ENCODE measurements at regions not wholly inside any gene's neighbourhood (a gene's known extent, or its start where the extent isn't known, plus 50 kb on each side); places are given as distances from the start of the nearest gene placed in this dataset.

DNA sequence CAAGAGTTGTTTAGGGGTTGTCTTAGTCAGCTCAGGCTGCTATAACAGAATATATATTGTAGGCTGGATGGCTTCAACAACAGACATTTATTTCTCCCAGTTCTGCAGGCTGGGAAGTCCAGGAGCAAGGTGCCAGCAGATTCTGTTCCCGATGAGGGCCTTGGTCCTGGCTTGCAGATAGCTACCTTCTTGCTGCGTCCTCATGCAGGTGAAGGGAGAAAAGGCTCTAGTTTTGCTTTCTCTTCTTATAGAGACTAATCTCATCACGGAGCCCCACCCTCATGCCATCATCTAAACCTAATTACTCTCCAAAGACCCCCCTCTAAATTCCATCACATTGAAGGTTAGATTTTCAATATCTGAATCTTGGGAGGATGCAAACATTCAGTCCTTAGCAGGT lies 246.0 kb upstream of the ANKRD55 start:
- DNase-seq = no peak

DNA sequence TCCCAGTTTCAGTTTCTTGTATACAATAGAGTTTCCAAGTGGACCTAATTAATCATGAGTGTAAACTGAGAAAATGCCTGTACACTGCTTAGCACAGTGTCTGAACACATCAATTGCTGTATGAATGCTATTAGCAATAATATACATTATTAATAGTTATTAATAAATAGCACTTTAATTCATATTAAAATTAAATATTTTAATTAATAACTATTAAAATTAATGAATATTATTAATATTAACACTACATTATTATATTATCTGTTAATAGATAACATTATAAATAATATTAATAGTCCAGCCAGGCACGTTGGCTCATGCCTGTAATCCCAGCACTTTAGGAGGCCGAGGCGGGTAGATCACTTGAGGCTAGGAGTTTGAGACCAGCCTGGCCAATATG lies 244.9 kb upstream of the ANKRD55 start:
- no peak for DNase-seq

DNA sequence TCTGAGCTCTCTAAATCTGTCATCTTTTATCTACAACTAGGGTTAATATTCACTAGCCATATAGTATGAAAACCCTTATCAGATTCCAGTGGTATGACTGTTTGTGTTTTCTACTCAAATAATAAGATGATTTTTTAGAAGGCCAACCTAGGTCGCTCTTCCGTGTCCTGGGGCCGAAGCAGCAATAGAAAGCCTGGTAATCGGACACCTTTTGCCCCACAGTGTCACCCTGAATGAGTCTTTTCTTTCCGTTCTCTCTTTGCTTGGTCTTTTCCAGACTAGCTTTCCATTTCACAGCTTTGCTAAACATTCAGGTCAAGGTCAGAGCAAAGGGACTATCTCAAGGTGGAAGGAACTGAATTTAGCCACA lies 243.3 kb upstream of the ANKRD55 start:
- DNase-seq = no peak

- DNase-seq = no peak
Measured at GRCh38 chr5:56475689-56476486, 242.8 kb upstream of the ANKRD55 start.

GRCh38 chr5:56471707-56472106 lies 238.6 kb upstream of the ANKRD55 start:
- DNase-seq = no peak

DNA sequence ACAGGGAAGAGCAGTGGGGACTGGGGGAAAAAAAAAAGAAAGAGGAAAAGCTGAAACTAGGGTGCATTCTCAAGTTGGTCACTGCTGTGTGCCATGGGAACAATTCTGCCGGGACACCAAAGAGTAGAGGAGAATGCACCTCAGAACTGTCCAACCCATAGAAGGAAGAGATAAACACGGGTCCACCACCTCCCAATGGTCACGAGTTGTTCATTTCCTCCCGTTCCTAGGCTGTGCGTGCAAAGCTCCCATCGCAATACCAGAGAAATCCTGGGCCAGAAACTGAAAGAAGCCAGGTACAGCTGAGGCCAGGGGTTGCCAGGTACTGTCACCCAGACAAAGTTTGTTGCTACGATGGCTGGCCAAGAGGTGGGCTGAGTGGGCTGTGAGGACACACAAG lies 236.9 kb upstream of the ANKRD55 start:
- DNase-seq = no peak

DNA sequence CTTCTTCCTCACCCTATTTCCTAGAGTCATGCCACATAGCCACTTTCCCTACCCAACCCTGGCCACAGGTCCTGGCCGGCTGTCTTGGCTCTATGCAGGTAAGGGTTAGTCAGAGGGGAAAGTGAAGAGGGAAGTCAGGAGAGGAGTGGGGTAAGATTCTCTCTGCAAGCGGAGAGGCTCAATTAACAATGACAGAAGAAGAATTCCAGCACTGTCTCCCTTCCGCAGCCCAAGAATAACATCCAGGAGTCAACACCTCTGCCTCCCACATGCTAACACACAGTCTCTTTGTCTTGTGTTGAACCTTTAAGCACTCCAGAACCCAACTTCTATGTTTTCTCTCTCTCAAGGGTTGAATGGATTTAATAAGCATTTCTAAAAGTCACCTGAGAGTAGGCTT lies 235.1 kb upstream of the ANKRD55 start:
- DNase-seq = no peak

GRCh38 chr5:56467176-56467717 lies 234.1 kb upstream of the ANKRD55 start:
- DNase-seq = no peak

GRCh38 chr5:56466136-56466816 lies 233.1 kb upstream of the ANKRD55 start:
- no peak for DNase-seq

DNA sequence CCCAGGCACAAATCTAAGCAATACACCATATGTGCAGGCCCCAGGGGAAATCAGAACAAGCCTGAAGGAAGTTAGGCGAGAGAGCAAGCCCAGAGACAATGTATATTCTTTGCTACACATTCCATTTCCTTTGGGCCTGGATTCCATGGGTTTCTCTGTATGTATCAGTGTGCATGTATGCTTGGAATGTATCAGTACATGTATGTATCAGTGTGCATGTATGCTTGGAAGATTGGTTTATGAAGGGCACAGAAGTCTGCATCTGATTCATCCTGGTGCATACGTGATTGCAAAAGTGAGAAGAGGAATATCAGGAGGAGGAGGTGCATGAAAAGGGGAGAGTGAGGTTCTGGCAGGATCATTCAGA lies 232.6 kb upstream of the ANKRD55 start:
- DNase-seq = no peak

- no peak for DNase-seq
Measured at GRCh38 chr5:56464935-56465768, 232.0 kb upstream of the ANKRD55 start.

- no peak for DNase-seq
Measured at GRCh38 chr5:56463944-56464571, 230.9 kb upstream of the ANKRD55 start.

GRCh38 chr5:56461584-56461983 lies 228.5 kb upstream of the ANKRD55 start:
- DNase-seq = no peak

GRCh38 chr5:56460681-56461191 lies 227.6 kb upstream of the ANKRD55 start:
- no peak for DNase-seq

DNA sequence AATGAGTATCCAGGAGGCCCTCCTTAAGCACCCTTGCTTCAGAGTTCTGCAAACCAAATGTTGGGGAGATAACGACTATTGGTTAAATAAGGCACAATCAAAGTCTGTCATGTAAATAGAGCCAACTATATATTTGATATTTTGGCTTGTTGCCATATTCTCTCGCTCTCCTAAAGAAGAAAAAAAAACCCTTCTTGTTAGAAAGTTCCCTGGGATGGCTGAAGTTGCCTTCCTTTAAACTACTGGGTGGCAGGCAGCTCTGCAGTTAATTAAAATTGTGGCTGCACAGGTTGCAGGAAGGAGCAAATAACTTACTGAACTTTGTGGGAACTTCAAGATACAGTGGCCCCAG lies 227.0 kb upstream of the ANKRD55 start:
- DNase-seq = no peak

DNA sequence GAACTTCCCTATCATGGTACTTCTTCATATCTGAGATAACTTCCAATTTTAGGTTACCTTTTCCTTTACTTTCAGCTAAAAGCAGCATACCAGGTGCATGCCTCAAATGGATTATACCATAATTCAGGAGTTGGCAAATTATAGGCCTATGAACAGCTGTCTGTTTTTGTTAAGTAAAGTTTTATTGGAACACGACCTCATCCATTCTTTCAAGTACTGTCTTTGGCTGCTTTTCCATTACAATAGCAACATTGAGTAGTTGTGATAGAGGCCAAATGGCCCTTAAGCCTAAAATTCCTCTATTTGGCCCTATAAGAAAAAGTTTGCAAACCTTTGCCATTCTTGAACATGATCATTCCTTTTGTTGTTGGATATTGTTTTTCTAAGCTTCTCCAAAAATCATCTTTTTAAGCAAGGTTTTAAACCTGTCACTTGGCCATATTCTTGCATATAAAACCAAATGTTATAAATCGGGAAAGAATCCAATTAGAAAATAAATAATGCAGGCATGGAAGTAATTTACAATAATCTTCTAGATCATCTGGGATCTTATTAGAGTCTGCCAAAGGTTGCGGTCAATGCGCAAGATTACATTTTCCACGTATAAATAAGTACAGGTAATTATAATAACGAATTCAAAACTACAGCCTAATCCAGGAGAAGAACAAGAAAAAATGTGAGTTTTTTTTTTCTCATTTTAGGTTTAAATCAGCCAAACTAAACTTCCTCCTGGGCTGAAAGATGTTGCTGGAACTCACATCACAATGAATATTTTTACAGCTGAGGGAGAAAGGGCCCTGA lies 226.5 kb upstream of the ANKRD55 start:
- DNase-seq = no peak

GRCh38 chr5:56457887-56458812 lies 225.0 kb upstream of the ANKRD55 start:
- DNase-seq = no peak

DNA sequence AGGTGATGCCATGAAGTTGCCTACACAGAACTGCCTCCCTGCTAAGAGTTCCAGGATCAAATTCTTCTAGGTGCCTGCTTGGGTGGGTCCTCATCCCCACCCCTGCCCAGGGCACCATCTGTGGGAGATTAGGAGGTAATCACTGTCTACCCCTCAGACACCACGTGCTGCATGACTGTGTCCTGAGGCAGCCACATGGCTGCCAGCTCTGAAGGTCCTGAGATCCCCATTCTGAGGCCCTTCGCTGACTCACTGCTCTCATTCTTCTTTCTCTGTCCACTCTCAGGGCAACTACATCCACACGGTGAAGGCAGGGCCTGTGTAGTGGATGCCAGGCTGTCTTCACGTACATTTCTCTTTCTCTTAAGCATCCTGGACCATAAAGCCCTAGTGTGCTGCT lies 222.9 kb upstream of the ANKRD55 start:
- DNase-seq = no peak

DNA sequence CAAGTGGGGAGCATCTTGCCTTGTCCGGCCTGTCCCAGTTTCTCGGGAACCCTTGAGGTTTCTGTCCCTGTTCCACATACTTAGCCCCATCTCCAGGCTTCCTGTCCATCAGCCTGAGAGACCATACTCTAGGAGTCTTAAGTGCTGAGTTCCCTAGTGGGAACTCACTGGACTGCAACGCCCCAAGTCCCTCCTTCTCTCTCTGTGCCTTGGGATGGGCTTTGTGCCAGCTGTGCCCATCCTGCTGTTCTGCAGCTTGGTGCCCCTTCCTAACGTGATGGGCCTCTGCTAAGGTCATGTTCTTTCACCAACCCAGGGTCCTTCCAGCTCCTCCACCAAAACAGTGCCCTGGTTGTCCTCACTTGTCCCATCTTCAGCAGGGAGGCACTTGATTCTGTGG lies 222.3 kb upstream of the ANKRD55 start:
- DNase-seq = no peak

- DNase-seq = no peak
Measured at GRCh38 chr5:56454219-56454862, 221.2 kb upstream of the ANKRD55 start.
